ENCODE measurements at regions not wholly inside any gene's neighbourhood (a gene's known extent, or its start where the extent isn't known, plus 50 kb on each side); places are given as distances from the start of the nearest gene placed in this dataset.

GRCh38 chr10:43901744-43902504, 253.2 kb upstream of the ZNF32 start:
- Histone ChIP-seq H3K4me3 (ENCODE audit: low read depth, low read length) (no peak overlapping the region), H3K27me3 (ENCODE audit: insufficient read depth, low read depth, severe bottlenecking) (peaks cover 7% of the 10 kb centered on the region), H3K9me3 (ENCODE audit: severe bottlenecking) (no peaks in the 10 kb centered on the region), H3K36me3 (no peaks in the 10 kb centered on the region), H3K27ac (no peak overlapping the region)
- no peak for DNase-seq
- TF ChIP-seq CTCF (IDR thresholded peaks at IDR 0.05; ENCODE audit: low read depth, low read length): no peak

- H3K36me3 ChIP-seq: no peaks in the 10 kb centered on the region
- no peak for DNase-seq
- H3K9me3 ChIP-seq (ENCODE audit: severe bottlenecking): no peaks in the 10 kb centered on the region
- no peak overlapping the region for H3K4me3 ChIP-seq (ENCODE audit: low read depth, low read length)
- no peak overlapping the region for H3K27ac ChIP-seq
- no peak for TF ChIP-seq CTCF (IDR thresholded peaks at IDR 0.05; ENCODE audit: low read depth, low read length)
- H3K27me3 ChIP-seq (ENCODE audit: insufficient read depth, low read depth, severe bottlenecking): peaks cover 11% of the 10 kb centered on the region
These were observed 252.6 kb upstream of the ZNF32 start for GRCh38 chr10:43901302-43901701.

DNA sequence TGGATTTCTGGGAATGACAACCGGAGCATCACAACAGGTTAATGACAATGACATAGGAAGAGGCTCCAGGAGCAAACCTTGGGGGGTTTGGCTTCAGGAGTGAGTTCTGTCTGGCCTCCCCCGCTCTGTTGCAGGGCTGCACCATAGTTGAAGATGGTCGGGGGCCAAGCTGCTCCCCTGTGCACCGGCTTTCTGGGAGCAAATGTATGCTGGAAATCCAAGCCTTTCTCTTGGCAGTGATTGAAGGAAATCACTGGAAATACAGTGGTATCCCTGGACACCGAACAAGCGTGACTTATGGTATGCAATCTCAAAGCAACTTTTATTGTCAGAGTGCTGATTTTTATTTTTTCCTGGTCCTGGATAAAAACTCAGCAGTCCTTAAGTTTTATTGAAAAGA, 251.9 kb upstream of the ZNF32 start:
- Histone ChIP-seq H3K9me3 (ENCODE audit: severe bottlenecking) (no peaks in the 10 kb centered on the region), H3K4me3 (ENCODE audit: low read depth, low read length) (no peak overlapping the region), H3K27me3 (ENCODE audit: insufficient read depth, low read depth, severe bottlenecking) (peaks cover 10% of the 10 kb centered on the region), H3K27ac (no peak overlapping the region), H3K36me3 (no peaks in the 10 kb centered on the region)
- no peak for DNase-seq
- no peak for TF ChIP-seq CTCF (IDR thresholded peaks at IDR 0.05; ENCODE audit: low read depth, low read length)

DNA sequence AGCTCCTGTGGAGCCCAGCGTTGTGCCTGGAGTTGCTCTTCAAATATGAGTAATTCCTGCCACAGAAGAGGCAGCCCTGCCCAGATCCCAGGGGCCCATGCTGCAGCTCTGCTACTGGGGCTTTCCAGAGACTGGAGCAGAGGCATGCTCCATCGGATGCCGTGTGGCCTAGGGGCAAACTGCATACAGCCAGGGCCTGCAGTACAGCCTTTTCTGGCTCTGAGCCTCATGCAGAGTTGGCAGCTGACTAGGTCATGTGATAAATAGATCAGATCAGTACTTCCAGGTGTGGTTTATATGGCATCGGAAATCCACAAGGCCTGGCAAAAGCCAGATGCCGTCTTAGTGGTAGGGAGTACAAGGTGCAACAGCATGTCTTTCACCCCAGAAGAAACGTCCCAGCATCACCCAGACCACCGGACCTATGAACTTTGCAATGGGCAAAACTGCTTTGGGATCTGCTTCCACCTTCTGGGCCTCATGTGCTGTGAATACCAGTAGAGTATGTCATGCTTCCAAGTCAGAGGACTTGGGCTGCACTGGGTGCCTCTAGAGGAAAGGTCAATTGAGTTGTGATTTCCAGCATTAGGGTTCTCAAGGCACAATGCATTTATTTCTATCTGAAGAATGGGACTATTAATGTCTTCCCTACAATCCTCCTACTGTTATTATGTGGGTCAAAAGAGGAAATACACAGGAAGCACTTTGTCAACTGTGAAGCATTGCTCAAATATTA, 250.7 kb upstream of the ZNF32 start:
- no peak overlapping the region for H3K27ac ChIP-seq
- no peak for DNase-seq

DNA sequence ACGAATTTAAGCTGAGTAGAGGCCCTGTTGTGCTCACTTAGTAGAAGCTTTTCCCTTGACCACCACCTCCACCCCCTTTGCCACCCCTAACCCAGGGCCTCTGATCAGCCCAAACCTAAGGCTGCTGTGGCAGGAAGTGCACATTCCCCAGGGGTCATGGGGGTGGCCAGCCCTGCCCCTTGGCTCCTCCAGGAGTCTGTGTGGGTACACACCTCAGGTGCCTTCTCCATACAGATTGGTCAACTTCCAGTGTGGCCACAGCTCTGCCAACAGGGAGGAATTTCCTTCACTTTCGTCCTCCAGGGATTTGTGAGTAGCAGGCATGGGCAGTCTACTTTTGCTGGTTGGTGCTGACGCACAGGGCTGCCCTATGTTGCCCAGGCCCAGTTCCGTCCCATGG, 249.9 kb upstream of the ZNF32 start:
- Histone ChIP-seq H3K27me3 (ENCODE audit: insufficient read depth, low read depth, severe bottlenecking) (peaks cover 16% of the 10 kb centered on the region), H3K36me3 (no peaks in the 10 kb centered on the region), H3K27ac (no peak overlapping the region), H3K4me3 (ENCODE audit: low read depth, low read length) (no peak overlapping the region), H3K9me3 (ENCODE audit: severe bottlenecking) (no peaks in the 10 kb centered on the region)
- no peak for TF ChIP-seq CTCF (IDR thresholded peaks at IDR 0.05; ENCODE audit: low read depth, low read length)
- DNase-seq: no peak

More for the DNA sequence above, 250.7 kb upstream of the ZNF32 start:
- Histone ChIP-seq H3K36me3 (no peaks in the 10 kb centered on the region), H3K4me3 (ENCODE audit: low read depth, low read length) (no peak overlapping the region), H3K9me3 (ENCODE audit: severe bottlenecking) (no peaks in the 10 kb centered on the region), H3K27me3 (ENCODE audit: insufficient read depth, low read depth, severe bottlenecking) (peaks cover 10% of the 10 kb centered on the region)
- TF ChIP-seq CTCF (IDR thresholded peaks at IDR 0.05; ENCODE audit: low read depth, low read length): no peak

Data from WERI-Rb-1 (cell line).